ENCODE measurements at regions not wholly inside any gene's neighbourhood (a gene's known extent, or its start where the extent isn't known, plus 50 kb on each side); places are given as distances from the start of the nearest gene placed in this dataset.
"Not testable (repeated sequence)": the region's sequence is repeated elsewhere in the genome, so short reads cannot be mapped to it uniquely, and the experiment has no call there.

- no peak for DNase-seq
Measured at GRCh38 chr20:39716796-39717341, 754.7 kb downstream of the DHX35 start.

- DNase-seq = no peak
Measured at GRCh38 chr20:39713076-39713840, 751.1 kb downstream of the DHX35 start.

GRCh38 chr20:39706184-39706663 is 744.1 kb downstream of the DHX35 start:
- DNase-seq = no peak

GRCh38 chr20:39705032-39705431 is 742.9 kb downstream of the DHX35 start:
- no peak for DNase-seq

- not testable (repeated sequence) for DNase-seq
Measured at GRCh38 chr20:39703357-39703756, 741.2 kb downstream of the DHX35 start.

GRCh38 chr20:39702701-39703349 is 740.7 kb downstream of the DHX35 start:
- DNase-seq = no peak

- DNase-seq = no peak
Measured at GRCh38 chr20:39700528-39700927, 738.4 kb downstream of the DHX35 start.

GRCh38 chr20:39699166-39699725 is 737.1 kb downstream of the DHX35 start:
- DNase-seq = no peak

GRCh38 chr20:39698752-39699151 is 736.6 kb downstream of the DHX35 start:
- DNase-seq = no peak

- no peak for DNase-seq
Measured at GRCh38 chr20:39691151-39691862, 729.2 kb downstream of the DHX35 start.

- DNase-seq = peak in 2 of 56 donors; percentile 12 to 14
Measured at GRCh38 chr20:39676857-39677391, 714.8 kb downstream of the DHX35 start.

GRCh38 chr20:39676241-39676640 is 714.1 kb downstream of the DHX35 start:
- DNase-seq = no peak

GRCh38 chr20:39674842-39675241 is 712.7 kb downstream of the DHX35 start:
- no peak for DNase-seq

GRCh38 chr20:39670988-39671387 is 708.8 kb downstream of the DHX35 start:
- no peak for DNase-seq

- no peak for DNase-seq
Measured at GRCh38 chr20:39669659-39670058, 707.5 kb downstream of the DHX35 start.

GRCh38 chr20:39668038-39668437 is 705.9 kb downstream of the DHX35 start:
- DNase-seq = no peak

- DNase-seq = no peak
Measured at GRCh38 chr20:39661833-39662232, 699.7 kb downstream of the DHX35 start.

GRCh38 chr20:39660965-39661364 is 698.8 kb downstream of the DHX35 start:
- DNase-seq = no peak

GRCh38 chr20:39660226-39660625 is 698.1 kb downstream of the DHX35 start:
- DNase-seq = no peak

GRCh38 chr20:39658662-39659409 is 696.7 kb downstream of the DHX35 start:
- no peak for DNase-seq

GRCh38 chr20:39654171-39654570 is 692.0 kb downstream of the DHX35 start:
- no peak for DNase-seq

Measured in amygdala (tissue), 56 donors.